ENCODE measurements at regions not wholly inside any gene's neighbourhood (a gene's known extent, or its start where the extent isn't known, plus 50 kb on each side); places are given as distances from the start of the nearest gene placed in this dataset.

DNA sequence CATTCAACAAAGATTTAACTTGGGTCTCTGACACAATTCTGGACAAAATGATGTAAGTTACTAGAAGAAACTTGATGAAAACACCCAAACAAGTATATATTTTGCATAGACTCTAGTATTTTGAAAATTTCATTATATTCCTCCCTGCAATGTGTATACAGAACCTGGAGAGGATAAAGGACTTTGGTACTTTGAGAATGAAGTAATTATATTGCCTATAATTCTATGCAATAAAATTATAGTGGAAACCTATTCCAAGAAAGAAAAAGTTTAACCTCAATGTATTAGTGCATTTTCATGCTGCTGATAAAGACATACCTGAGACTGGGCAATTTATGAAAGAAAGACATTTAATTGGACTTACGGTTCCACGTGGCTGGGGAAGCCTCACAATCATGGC lies 1146.1 kb downstream of the KCNT2 start:
- no peaks in the 10 kb centered on the region for H3K4me1 Mint-ChIP-seq
- no peaks in the 10 kb centered on the region for H3K27me3 Mint-ChIP-seq (ENCODE audit: insufficient read depth)
- Histone ChIP-seq H3K36me3 (ENCODE audit: control insufficient read depth, insufficient read depth, low read length) (no peaks in the 10 kb centered on the region), H3K9ac (ENCODE audit: extremely low read depth, low read length, poor library complexity, severe bottlenecking) (no peak overlapping the region), H3K9me3 (ENCODE audit: control insufficient read depth, low read length) (peaks cover 4% of the 10 kb centered on the region), H3K27ac (ENCODE audit: low read depth, low read length) (no peak overlapping the region), H3K4me1 (ENCODE audit: control insufficient read depth, insufficient read depth, low read length) (peaks cover 3% of the 10 kb centered on the region), H3K4me3 (ENCODE audit: low read length) (no peak overlapping the region), H3K27me3 (ENCODE audit: control insufficient read depth, insufficient read depth, low read length, poor library complexity, severe bottlenecking) (no peaks in the 10 kb centered on the region)
- no peaks in the 10 kb centered on the region for H3K36me3 Mint-ChIP-seq (ENCODE audit: low read depth)
- H3K9me3 Mint-ChIP-seq, result peaks cover 5% of the 10 kb centered on the region
- H3K27ac Mint-ChIP-seq, result no peak overlapping the region
- TF ChIP-seq, protein P1, sequence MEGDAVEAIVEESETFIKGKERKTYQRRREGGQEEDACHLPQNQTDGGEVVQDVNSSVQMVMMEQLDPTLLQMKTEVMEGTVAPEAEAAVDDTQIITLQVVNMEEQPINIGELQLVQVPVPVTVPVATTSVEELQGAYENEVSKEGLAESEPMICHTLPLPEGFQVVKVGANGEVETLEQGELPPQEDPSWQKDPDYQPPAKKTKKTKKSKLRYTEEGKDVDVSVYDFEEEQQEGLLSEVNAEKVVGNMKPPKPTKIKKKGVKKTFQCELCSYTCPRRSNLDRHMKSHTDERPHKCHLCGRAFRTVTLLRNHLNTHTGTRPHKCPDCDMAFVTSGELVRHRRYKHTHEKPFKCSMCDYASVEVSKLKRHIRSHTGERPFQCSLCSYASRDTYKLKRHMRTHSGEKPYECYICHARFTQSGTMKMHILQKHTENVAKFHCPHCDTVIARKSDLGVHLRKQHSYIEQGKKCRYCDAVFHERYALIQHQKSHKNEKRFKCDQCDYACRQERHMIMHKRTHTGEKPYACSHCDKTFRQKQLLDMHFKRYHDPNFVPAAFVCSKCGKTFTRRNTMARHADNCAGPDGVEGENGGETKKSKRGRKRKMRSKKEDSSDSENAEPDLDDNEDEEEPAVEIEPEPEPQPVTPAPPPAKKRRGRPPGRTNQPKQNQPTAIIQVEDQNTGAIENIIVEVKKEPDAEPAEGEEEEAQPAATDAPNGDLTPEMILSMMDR (conservative IDR thresholded peaks at IDR 0.05), result no peak
- no peak overlapping the region for H3K4me3 Mint-ChIP-seq
- no peak for DNase-seq
- 90% methylated on average over 2 of the region's 2 CpGs for WGBS, 2 experiments (ENCODE audit: insufficient coverage in 1 of 2, insufficient read length in 1 of 2)

DNA sequence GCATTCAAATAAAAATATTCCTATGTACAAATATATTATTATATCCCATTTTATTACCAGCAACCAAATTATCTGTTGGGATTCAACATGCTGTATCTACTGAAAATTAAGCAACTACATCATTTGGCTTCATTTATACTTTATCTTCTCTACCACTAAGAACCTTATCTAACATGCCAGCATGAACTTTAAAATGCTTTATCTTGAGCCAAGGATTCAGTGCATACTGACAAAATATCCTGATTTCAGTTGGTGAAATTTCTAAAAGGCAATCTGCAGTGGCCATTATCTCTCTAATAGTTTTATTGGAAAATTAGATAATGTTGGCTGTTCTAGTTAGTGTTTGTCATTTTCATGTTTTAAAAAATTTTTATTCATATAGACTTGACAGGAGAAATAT lies 1149.9 kb downstream of the KCNT2 start:
- Mint-ChIP-seq H3K4me1 (no peaks in the 10 kb centered on the region), H3K9me3 (peaks cover 3% of the 10 kb centered on the region), H3K27me3 (ENCODE audit: insufficient read depth) (no peaks in the 10 kb centered on the region), H3K27ac (no peak overlapping the region), H3K4me3 (no peak overlapping the region), H3K36me3 (ENCODE audit: low read depth) (no peaks in the 10 kb centered on the region)
- no peak for DNase-seq
- Histone ChIP-seq H3K27ac (ENCODE audit: low read depth, low read length) (no peak overlapping the region), H3K36me3 (ENCODE audit: control insufficient read depth, insufficient read depth, low read length) (no peaks in the 10 kb centered on the region), H3K4me3 (ENCODE audit: low read length) (no peak overlapping the region), H3K27me3 (ENCODE audit: control insufficient read depth, insufficient read depth, low read length, poor library complexity, severe bottlenecking) (no peaks in the 10 kb centered on the region), H3K9ac (ENCODE audit: extremely low read depth, low read length, poor library complexity, severe bottlenecking) (no peak overlapping the region), H3K9me3 (ENCODE audit: control insufficient read depth, low read length) (peaks cover 4% of the 10 kb centered on the region), H3K4me1 (ENCODE audit: control insufficient read depth, insufficient read depth, low read length) (peaks cover 3% of the 10 kb centered on the region)
- TF ChIP-seq, protein P1 (conservative IDR thresholded peaks at IDR 0.05), result no peak

DNA sequence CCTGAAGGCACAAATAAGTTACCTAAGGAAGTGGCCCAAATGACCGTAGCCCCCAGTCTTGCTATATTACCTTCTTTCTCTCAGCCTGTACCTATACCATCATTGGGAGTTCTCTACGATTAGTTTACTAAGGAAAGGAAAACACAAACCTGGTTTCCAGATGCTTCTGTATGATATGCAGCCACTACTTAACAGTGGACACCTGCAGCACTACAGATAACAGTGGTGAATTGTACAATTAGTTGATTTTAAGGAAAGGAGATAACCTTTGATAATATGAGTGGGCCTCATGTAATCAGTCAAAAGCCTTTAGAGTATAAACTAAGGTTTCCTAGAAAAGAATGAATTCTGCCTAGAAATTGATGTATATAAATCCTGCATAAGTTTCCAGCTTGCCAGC lies 1157.4 kb downstream of the KCNT2 start:
- Mint-ChIP-seq H3K4me3 (no peak overlapping the region), H3K36me3 (ENCODE audit: low read depth) (peaks cover 3% of the 10 kb centered on the region), H3K9me3 (peaks cover 32% of the 10 kb centered on the region), H3K27me3 (ENCODE audit: insufficient read depth) (no peaks in the 10 kb centered on the region), H3K27ac (no peak overlapping the region), H3K4me1 (peaks cover 11% of the 10 kb centered on the region)
- Histone ChIP-seq H3K4me1 (ENCODE audit: control insufficient read depth, insufficient read depth, low read length) (peaks cover 3% of the 10 kb centered on the region), H3K9ac (ENCODE audit: extremely low read depth, low read length, poor library complexity, severe bottlenecking) (no peak overlapping the region), H3K9me3 (ENCODE audit: control insufficient read depth, low read length) (peaks cover 34% of the 10 kb centered on the region), H3K27me3 (ENCODE audit: control insufficient read depth, insufficient read depth, low read length, poor library complexity, severe bottlenecking) (no peaks in the 10 kb centered on the region), H3K4me3 (ENCODE audit: low read length) (no peak overlapping the region), H3K36me3 (ENCODE audit: control insufficient read depth, insufficient read depth, low read length) (no peaks in the 10 kb centered on the region), H3K27ac (ENCODE audit: low read depth, low read length) (no peak overlapping the region)
- no peak for DNase-seq
- WGBS, 2 experiments (ENCODE audit: insufficient coverage in 1 of 2, insufficient read length in 1 of 2), result 91 to 100% methylated on average over 2 of the region's 2 CpGs
- TF ChIP-seq, protein P1 (conservative IDR thresholded peaks at IDR 0.05), result no peak
